ENCODE measurements at regions not wholly inside any gene's neighbourhood (a gene's known extent, or its start where the extent isn't known, plus 50 kb on each side); places are given as distances from the start of the nearest gene placed in this dataset.
"Not testable (repeated sequence)": the region's sequence is repeated elsewhere in the genome, so short reads cannot be mapped to it uniquely, and the experiment has no call there.

- WGBS, 2 donors: 8 to 18% methylated on average over 2 of the region's 2 CpGs
- Histone ChIP-seq H3K27me3 (no peaks in the 10 kb centered on the region), H3K4me3 (no peak overlapping the region), H3K4me1 (no peaks in the 10 kb centered on the region), H3K9me3 (no peaks in the 10 kb centered on the region), H3K36me3 (no peaks in the 10 kb centered on the region), H3K27ac (no peak overlapping the region)
- no peak for DNase-seq
- no peak for TF ChIP-seq POLR2A (IDR thresholded peaks at IDR 0.05)
- peak in 5 of 6 experiments; percentile 28 to 64 (median 45) for TF ChIP-seq CTCF (IDR thresholded peaks at IDR 0.05)
- intact Hi-C loops (cut with DNase I): loop anchor here (10.0 kb wide), 1 partner anchor 1145 kb away; no protein-coding TSS in a partner anchor
Measured at GRCh38 chr10:36779238-36779846, 346.1 kb upstream of the ANKRD30A start.

DNA sequence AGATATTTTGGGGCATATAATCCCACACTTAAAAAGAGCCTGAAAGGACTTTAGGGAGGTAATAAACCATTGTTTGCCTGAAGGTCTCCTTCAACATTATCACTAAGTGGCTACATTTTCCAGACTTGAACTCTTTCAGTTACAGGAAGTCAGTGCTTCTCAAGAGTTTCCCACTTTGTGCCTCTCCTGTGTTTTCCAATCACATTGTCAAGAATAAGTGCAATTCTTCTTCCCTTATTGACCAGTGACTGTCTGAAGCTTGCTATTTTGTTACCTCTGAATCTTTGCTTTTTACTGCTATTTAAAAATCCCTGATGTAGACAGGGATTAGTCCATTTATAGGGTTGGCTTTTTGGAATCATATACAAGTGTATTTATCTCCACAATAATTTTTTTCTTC, 346.7 kb upstream of the ANKRD30A start:
- H3K27ac ChIP-seq: no peak overlapping the region
- no peaks in the 10 kb centered on the region for H3K36me3 ChIP-seq
- no peaks in the 10 kb centered on the region for H3K9me3 ChIP-seq
- no peaks in the 10 kb centered on the region for H3K4me1 ChIP-seq
- TF ChIP-seq POLR2A (IDR thresholded peaks at IDR 0.05): no peak
- TF ChIP-seq CTCF (IDR thresholded peaks at IDR 0.05): no peak
- intact Hi-C loops (cut with DNase I): loop anchor here (10.0 kb wide), 1 partner anchor 1144 kb away; no protein-coding TSS in a partner anchor
- H3K27me3 ChIP-seq: no peaks in the 10 kb centered on the region
- DNase-seq: no peak
- no peak overlapping the region for H3K4me3 ChIP-seq

DNA sequence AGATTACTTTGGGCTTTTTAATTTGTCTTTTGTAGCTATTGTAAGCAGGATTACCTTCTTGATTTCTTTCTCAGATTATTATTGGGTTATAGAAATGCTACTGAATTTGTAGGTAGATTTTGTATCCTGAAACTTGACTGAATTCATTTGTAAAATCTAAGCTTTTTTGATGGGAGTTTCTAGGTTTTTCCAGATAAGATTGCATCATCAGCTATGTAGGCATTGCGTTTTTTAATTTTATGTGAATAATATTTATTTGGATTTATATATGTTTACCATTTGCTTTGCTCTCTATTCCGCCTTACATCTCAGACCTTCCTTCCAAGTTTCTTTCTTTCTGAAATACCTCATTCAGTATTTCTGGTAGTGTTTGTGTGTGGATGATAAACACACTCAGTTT, 351.7 kb upstream of the ANKRD30A start:
- H3K9me3 ChIP-seq: no peaks in the 10 kb centered on the region
- H3K36me3 ChIP-seq: no peaks in the 10 kb centered on the region
- intact Hi-C loops (cut with DNase I): loop anchor here (10.0 kb wide), 1 partner anchor 1139 kb away; no protein-coding TSS in a partner anchor
- H3K27ac ChIP-seq: no peak overlapping the region
- no peak for DNase-seq
- H3K4me1 ChIP-seq: no peaks in the 10 kb centered on the region
- TF ChIP-seq POLR2A (IDR thresholded peaks at IDR 0.05) (no peak), CTCF (IDR thresholded peaks at IDR 0.05) (no peak)
- no peaks in the 10 kb centered on the region for H3K27me3 ChIP-seq
- no peak overlapping the region for H3K4me3 ChIP-seq
- 87 to 91% methylated on average over 2 of the region's 2 CpGs for WGBS, 2 donors

- no peaks in the 10 kb centered on the region for H3K36me3 ChIP-seq
- TF ChIP-seq POLR2A (IDR thresholded peaks at IDR 0.05) (no peak), CTCF (IDR thresholded peaks at IDR 0.05) (no peak)
- no peaks in the 10 kb centered on the region for H3K4me1 ChIP-seq
- H3K27me3 ChIP-seq: no peaks in the 10 kb centered on the region
- WGBS, 2 donors: 53 to 72% methylated on average over 1 of the region's 1 CpG
- DNase-seq: no peak
- H3K9me3 ChIP-seq: no peaks in the 10 kb centered on the region
- no peak overlapping the region for H3K4me3 ChIP-seq
- intact Hi-C loops (cut with DNase I): loop anchor here (10.0 kb wide), 1 partner anchor 1137 kb away; no protein-coding TSS in a partner anchor
- no peak overlapping the region for H3K27ac ChIP-seq
Measured at GRCh38 chr10:36771725-36772124, 353.7 kb upstream of the ANKRD30A start.

DNA sequence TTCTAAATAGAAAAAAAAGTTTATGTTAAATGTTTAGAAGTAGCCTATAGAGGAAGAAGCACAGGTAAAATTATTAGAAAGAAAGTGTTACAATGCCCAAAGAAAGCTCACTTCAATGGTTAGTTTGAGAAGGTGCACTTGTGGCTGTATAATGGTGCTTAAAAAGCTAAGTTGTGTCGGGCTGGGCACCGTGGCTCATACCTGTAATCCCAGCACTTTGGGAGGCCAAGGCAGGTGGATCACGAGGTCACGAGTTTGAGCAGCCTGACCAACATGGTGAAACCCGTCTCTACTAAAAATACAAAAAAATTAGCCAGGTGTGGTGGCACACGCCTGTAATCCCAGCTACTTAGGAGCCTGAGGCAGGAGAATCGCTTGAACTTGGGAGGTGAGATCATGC, 355.7 kb upstream of the ANKRD30A start:
- not testable (repeated sequence) for H3K4me1 ChIP-seq, H3K27ac ChIP-seq, H3K9me3 ChIP-seq, DNase-seq, H3K27me3 ChIP-seq, H3K36me3 ChIP-seq, H3K4me3 ChIP-seq
- 86% methylated on average over 7 of the region's 7 CpGs for WGBS, 2 donors
- intact Hi-C loops (cut with DNase I): loop anchor here (10.0 kb wide), 1 partner anchor 1135 kb away; no protein-coding TSS in a partner anchor

DNA sequence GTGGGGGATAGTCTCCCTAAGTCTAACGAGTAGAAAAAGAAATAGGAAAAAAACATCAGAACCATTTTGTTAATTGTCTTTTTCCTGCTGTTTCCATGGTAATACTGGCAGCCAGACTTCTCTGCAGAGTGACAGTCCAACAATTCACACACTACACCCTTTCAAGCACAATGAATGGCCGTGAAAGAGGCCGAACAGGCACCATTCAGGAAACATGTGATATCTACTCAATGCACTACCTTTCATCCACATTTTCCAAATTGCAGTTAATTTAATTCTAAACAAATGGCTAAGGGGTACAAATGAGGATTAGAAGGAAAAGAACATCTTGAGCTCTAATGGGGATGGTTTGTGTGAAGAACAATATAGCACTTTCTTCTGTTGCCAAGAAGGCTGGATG, 358.5 kb upstream of the ANKRD30A start:
- WGBS, 2 donors: 60 to 61% methylated on average over 3 of the region's 3 CpGs
- intact Hi-C loops (cut with DNase I): no loop called here
- H3K9me3 ChIP-seq: no peaks in the 10 kb centered on the region
- H3K36me3 ChIP-seq: no peaks in the 10 kb centered on the region
- H3K27me3 ChIP-seq: no peaks in the 10 kb centered on the region
- TF ChIP-seq CTCF (IDR thresholded peaks at IDR 0.05) (no peak), POLR2A (IDR thresholded peaks at IDR 0.05) (no peak)
- no peaks in the 10 kb centered on the region for H3K4me1 ChIP-seq
- no peak overlapping the region for H3K4me3 ChIP-seq
- no peak overlapping the region for H3K27ac ChIP-seq
- no peak for DNase-seq
